Natural killer cell (primary cell): ENCODE measurements at regions not wholly inside any gene's neighbourhood (a gene's known extent, or its start where the extent isn't known, plus 50 kb on each side); places are given as distances from the start of the nearest gene placed in this dataset.

Experiments
- ATAC-seq, 3 donors: fragments of 150-1000 bp in 2 of 3; fragments of 200-7000 bp in 1 of 3; cut with Tn5 transposase; 1 replicate in 1 of 3; 2 replicates in 2 of 3; pipeline ENCODE4 v1.10.0; 2021; ENCODE audit warnings: mild to moderate bottlenecking in 2 of 3, moderate library complexity in 2 of 3
- DNase-seq, 2 donors: peaks; one replicate each; pipeline versions ENCODE4 v3.0.0 to v3.0.0-alpha.2; 2013 to 2021; ENCODE audit warnings: mixed read lengths in 1 of 2
- H3K27ac ChIP-seq: one replicate; pipeline ENCODE4 v1.5.1; 2013; ENCODE audit warnings: mild to moderate bottlenecking, low read length
- H3K27me3 ChIP-seq: one replicate; pipeline ENCODE4 v1.6.1; 2013; ENCODE audit warnings: low read length; ENCODE audit not compliant: control insufficient read depth, insufficient read depth
- H3K36me3 ChIP-seq: one replicate; pipeline ENCODE4 v1.6.1; 2013; ENCODE audit warnings: low read length; ENCODE audit not compliant: control insufficient read depth, insufficient read depth
- H3K4me1 ChIP-seq: one replicate; pipeline ENCODE4 v1.6.1; 2013; ENCODE audit warnings: low read length; ENCODE audit not compliant: control insufficient read depth, insufficient read depth
- H3K4me3 ChIP-seq: one replicate; pipeline ENCODE4 v1.5.1; 2013; ENCODE audit warnings: low read length
- H3K9me3 ChIP-seq: one replicate; pipeline ENCODE4 v1.6.1; 2013; ENCODE audit warnings: low read length; ENCODE audit not compliant: control insufficient read depth, insufficient read depth
- H3K27ac Mint-ChIP-seq, 2 donors: one replicate each; pipeline ENCODE4 v1.8.0; 2022; ENCODE audit warnings: mild to moderate bottlenecking in 2 of 2, mixed read lengths in 2 of 2, moderate library complexity in 1 of 2
- H3K27me3 Mint-ChIP-seq, 2 donors: one replicate each; pipeline ENCODE4 v1.8.0; 2022; ENCODE audit warnings: low read depth in 2 of 2, mixed read lengths in 2 of 2
- H3K36me3 Mint-ChIP-seq: one replicate; pipeline ENCODE4 v1.8.0; 2022; ENCODE audit warnings: mixed read lengths
- H3K4me1 Mint-ChIP-seq, 2 donors: one replicate each; pipeline ENCODE4 v1.8.0; 2022; ENCODE audit warnings: mixed read lengths in 2 of 2
- H3K4me3 Mint-ChIP-seq: one replicate; pipeline ENCODE4 v1.8.0; 2022; ENCODE audit warnings: mild to moderate bottlenecking, moderate library complexity, mixed read lengths
- H3K9me3 Mint-ChIP-seq, 2 donors: one replicate each; pipeline ENCODE4 v1.8.0; 2022; ENCODE audit warnings: mixed read lengths in 2 of 2
- CTCF ChIP-seq: fragments of 200-600 bp; IDR thresholded peaks from one replicate; pipeline ENCODE4 v1.8.0; 2022; ENCODE audit warnings: antibody characterized with exemption
- WGBS: methylation state at CpG from one replicate; pipeline ENCODE4 v1.1.7; 2013; ENCODE audit warnings: missing lambda C conversion rate; ENCODE audit not compliant: insufficient coverage; 5-methylcytosine and 5-hydroxymethylcytosine counted together
- intact Hi-C: fragments of 100-400 bp; cut with micrococcal nuclease; formaldehyde crosslinking; loops from one replicate; pipeline ENCODE4 v1.14.2; 2022

GRCh38 chr7:25820432-25821040, 331.5 kb upstream of the NFE2L3 start:
- Histone ChIP-seq H3K36me3 (no peaks in the 10 kb centered on the region), H3K27ac (no peak overlapping the region), H3K4me3 (no peak overlapping the region), H3K27me3 (no peaks in the 10 kb centered on the region), H3K9me3 (no peaks in the 10 kb centered on the region), H3K4me1 (no peaks in the 10 kb centered on the region)
- Mint-ChIP-seq H3K4me3 (no peak overlapping the region), H3K27me3 (peaks cover 14 to 83% of the 10 kb centered on the region in 2 donors), H3K36me3 (no peaks in the 10 kb centered on the region), H3K9me3 (no peaks in the 10 kb centered on the region), H3K4me1 (no peaks in the 10 kb centered on the region), H3K27ac (no peak overlapping the region)
- ATAC-seq (no peak), DNase-seq (no peak)
- 76% methylated on average over 3 of the region's 5 CpGs for WGBS
- TF ChIP-seq CTCF = no peak
- intact Hi-C loops = no loop called here

- Mint-ChIP-seq H3K4me3 (no peak overlapping the region), H3K27ac (no peak overlapping the region), H3K27me3 (peaks cover 15 to 85% of the 10 kb centered on the region in 2 donors), H3K4me1 (no peaks in the 10 kb centered on the region), H3K9me3 (no peaks in the 10 kb centered on the region), H3K36me3 (no peaks in the 10 kb centered on the region)
- intact Hi-C loops = no loop called here
- no peaks in the 10 kb centered on the region for H3K27me3 ChIP-seq
- no peaks in the 10 kb centered on the region for H3K4me1 ChIP-seq
- TF ChIP-seq CTCF = no peak
- ATAC-seq = no peak
- no peaks in the 10 kb centered on the region for H3K36me3 ChIP-seq
- WGBS = 68% methylated on average over 2 of the region's 3 CpGs
- no peaks in the 10 kb centered on the region for H3K9me3 ChIP-seq
- DNase-seq = no peak
- H3K27ac ChIP-seq = no peak overlapping the region
- H3K4me3 ChIP-seq = no peak overlapping the region
These were observed 330.8 kb upstream of the NFE2L3 start for GRCh38 chr7:25821225-25821624.

GRCh38 chr7:25822823-25823222, 329.2 kb upstream of the NFE2L3 start:
- H3K27ac ChIP-seq = no peak overlapping the region
- no peak for TF ChIP-seq CTCF
- Mint-ChIP-seq H3K4me3 (no peak overlapping the region), H3K4me1 (no peaks in the 10 kb centered on the region), H3K36me3 (no peaks in the 10 kb centered on the region), H3K27me3 (peaks cover 9 to 86% of the 10 kb centered on the region in 2 donors), H3K9me3 (no peaks in the 10 kb centered on the region), H3K27ac (no peak overlapping the region)
- no peaks in the 10 kb centered on the region for H3K27me3 ChIP-seq
- ATAC-seq (no peak), DNase-seq (no peak)
- intact Hi-C loops = no loop called here
- H3K36me3 ChIP-seq = no peaks in the 10 kb centered on the region
- no peaks in the 10 kb centered on the region for H3K9me3 ChIP-seq
- H3K4me1 ChIP-seq = no peaks in the 10 kb centered on the region
- 96% methylated on average over 4 of the region's 4 CpGs for WGBS
- no peak overlapping the region for H3K4me3 ChIP-seq

GRCh38 chr7:25823571-25823970, 328.4 kb upstream of the NFE2L3 start:
- H3K36me3 ChIP-seq = no peaks in the 10 kb centered on the region
- intact Hi-C loops = no loop called here

More at GRCh38 chr7:25823571-25823970, 328.4 kb upstream of the NFE2L3 start:
- H3K4me3 Mint-ChIP-seq = no peak overlapping the region
- H3K27ac ChIP-seq = no peak overlapping the region
- ATAC-seq (peak in 1 of 3 donors; percentile 3), DNase-seq (no peak)
- no peak overlapping the region for H3K27ac Mint-ChIP-seq
- no peaks in the 10 kb centered on the region for H3K36me3 Mint-ChIP-seq
- H3K27me3 ChIP-seq = no peaks in the 10 kb centered on the region
- H3K4me1 Mint-ChIP-seq = no peaks in the 10 kb centered on the region
- H3K4me1 ChIP-seq = no peaks in the 10 kb centered on the region
- H3K4me3 ChIP-seq = no peak overlapping the region
- H3K27me3 Mint-ChIP-seq = peaks cover 13 to 90% of the 10 kb centered on the region in 2 donors
- no peaks in the 10 kb centered on the region for H3K9me3 Mint-ChIP-seq
- no peak for TF ChIP-seq CTCF
- no peaks in the 10 kb centered on the region for H3K9me3 ChIP-seq
